Epithelial cell of esophagus (primary cell): ENCODE measurements at regions not wholly inside any gene's neighbourhood (a gene's known extent, or its start where the extent isn't known, plus 50 kb on each side); places are given as distances from the start of the nearest gene placed in this dataset.
"Not testable (repeated sequence)": the region's sequence is repeated elsewhere in the genome, so short reads cannot be mapped to it uniquely, and the experiment has no call there.

Source experiments
- DNase-seq: peaks from one replicate; pipeline ENCODE4 v3.0.0; 2010; ENCODE audit warnings: low read depth
- H3K4me3 ChIP-seq: 2 replicates; pipeline ENCODE4 v1.5.1; 2011; ENCODE audit warnings: mild to moderate bottlenecking, low read length, control low read depth
- TF ChIP-seq, protein P1 (sequence below): IDR thresholded peaks from 2 replicates; pipeline ENCODE4 v1.5.1; 2011; ENCODE audit warnings: low read depth, mild to moderate bottlenecking, low read length, control low read depth, inconsistent platforms; ENCODE audit not compliant: insufficient read depth; ENCODE audit errors: missing control alignments

DNA sequence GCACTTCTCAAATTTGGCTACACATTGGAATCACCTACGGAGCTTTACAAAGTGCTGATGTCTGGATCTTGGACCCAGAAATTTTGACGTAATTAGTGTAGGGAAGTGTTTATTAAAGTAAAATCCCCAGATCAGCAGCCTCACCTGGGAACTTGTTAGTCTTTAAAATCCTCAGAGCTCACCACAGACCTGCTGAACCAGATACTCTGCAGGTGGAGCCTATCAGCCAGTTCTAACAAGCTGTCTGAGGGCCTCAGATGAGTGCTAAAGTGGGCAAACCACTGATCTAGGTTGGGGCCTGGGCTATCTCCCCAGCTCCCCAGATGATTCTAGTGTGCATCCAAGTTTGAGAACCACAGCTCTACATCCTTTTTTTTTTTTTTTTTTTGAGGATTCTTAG, 436.0 kb downstream of the ETS1 start:
- H3K4me3 ChIP-seq = no peak overlapping the region
- peak; percentile 32 for DNase-seq
- TF ChIP-seq, protein P1, sequence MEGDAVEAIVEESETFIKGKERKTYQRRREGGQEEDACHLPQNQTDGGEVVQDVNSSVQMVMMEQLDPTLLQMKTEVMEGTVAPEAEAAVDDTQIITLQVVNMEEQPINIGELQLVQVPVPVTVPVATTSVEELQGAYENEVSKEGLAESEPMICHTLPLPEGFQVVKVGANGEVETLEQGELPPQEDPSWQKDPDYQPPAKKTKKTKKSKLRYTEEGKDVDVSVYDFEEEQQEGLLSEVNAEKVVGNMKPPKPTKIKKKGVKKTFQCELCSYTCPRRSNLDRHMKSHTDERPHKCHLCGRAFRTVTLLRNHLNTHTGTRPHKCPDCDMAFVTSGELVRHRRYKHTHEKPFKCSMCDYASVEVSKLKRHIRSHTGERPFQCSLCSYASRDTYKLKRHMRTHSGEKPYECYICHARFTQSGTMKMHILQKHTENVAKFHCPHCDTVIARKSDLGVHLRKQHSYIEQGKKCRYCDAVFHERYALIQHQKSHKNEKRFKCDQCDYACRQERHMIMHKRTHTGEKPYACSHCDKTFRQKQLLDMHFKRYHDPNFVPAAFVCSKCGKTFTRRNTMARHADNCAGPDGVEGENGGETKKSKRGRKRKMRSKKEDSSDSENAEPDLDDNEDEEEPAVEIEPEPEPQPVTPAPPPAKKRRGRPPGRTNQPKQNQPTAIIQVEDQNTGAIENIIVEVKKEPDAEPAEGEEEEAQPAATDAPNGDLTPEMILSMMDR = no peak

DNA sequence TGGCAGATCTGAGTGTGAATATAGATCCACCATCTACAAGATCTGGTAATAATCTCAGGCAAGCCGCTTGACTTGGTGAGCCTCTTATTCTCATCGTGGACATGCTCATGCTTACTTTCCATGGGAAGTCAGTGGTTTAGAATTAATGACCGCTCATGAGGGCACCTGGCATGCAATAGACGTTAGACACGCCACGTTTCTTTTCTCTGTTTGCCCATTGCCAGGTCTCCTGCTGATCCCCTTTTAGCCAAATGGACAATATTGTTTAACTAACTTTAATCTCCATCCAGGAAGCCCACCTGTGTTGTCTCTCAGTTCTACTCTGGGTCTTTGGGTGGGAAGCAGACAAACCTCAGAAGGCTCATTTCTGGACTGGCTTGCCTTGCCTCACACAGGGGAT, 439.1 kb downstream of the ETS1 start:
- TF ChIP-seq, protein P1 = no peak
- no peak overlapping the region for H3K4me3 ChIP-seq
- DNase-seq = no peak

DNA sequence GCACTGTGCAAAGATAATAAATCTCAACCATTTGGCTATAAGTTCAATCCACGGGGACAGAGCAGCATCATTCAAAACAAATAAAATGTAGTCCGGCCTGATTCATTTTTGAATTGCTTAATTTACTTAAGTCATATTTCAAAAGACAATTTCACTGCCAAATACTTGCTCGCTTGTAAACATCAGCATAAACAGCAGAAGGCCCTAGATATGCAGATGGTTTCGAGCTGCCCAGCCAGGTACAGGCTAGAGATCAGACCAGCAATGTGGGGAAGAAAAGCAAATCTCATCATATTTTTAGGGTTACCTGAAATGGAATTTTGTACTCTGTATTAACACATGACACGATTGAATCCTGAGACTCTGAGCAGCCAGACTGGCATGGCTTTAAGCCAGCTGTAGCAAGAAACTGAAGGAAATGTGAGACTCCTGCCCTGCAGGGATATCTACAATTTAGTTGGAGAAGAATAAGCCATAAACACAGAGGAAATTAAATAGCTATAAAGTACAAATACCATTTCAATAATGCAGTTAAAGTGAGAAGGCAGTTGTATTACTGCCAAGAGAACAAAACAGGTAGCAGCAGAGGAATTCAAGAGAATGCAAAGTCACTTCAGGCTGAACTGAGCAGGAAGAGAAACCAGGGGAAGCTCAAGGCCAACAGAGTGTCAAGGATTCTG, 440.3 kb downstream of the ETS1 start:
- H3K4me3 ChIP-seq = no peak overlapping the region
- TF ChIP-seq, protein P1 = no peak
- peak; percentile 59 for DNase-seq

DNA sequence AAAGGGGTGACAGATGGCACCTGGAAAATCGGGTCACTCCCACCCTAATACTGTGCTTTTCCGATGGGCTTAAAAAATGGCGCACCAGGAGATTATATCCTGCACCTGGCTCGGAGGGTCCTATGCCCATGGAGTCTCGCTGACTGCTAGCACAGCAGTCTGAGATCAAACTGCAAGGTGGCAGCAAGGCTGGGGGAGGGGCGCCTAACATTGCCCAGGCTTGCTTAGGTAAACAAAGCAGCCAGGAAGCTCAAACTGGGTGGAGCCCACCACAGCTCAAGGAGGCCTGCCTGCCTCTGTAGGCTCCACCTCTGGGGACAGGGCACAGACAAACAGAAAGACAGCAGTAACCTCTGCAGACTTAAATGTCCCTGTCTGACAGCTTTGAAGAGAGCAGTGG, 447.1 kb downstream of the ETS1 start:
- not testable (repeated sequence) for DNase-seq, H3K4me3 ChIP-seq

DNA sequence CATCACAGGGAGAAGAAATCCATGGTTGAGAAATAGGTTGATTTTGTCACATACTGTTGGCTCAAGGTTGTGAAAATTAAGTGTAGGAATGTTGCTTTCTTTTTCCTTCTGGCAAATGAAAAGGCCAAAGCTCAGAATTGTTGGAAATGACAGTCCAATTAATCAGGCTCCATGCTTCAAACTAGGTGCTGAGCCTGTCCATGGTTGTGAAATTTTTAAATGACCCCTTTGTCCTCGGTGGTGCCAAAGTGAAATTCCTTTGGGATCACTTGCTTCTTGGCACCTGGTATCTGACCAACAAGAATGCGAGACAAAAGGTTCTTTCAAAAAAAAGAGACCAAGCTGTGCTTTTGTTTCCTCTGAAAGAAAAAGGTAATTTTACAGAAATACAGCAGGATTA, 451.9 kb downstream of the ETS1 start:
- peak; percentile 6 for DNase-seq
- no peak overlapping the region for H3K4me3 ChIP-seq
- TF ChIP-seq, protein P1 = no peak

DNA sequence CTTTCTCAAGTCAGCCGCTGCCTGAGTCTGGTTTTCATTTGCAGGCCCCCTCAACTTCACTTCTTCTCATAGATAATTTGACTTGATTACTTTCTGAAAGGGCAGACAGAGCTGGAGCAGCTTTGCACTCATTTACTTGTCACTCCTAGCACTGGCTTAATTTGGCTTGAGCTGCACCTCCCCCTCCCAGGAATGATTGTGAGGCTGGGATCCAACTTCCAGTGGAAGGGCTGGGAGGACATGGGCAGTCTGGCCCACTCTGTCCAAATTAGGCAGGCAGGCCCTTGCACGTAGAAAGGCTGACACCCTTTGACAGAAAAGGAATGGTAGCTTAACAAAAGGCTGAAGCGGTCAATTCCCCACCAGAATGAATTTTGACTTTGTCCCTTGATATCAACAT, 453.9 kb downstream of the ETS1 start:
- no peak for DNase-seq
- TF ChIP-seq, protein P1 = no peak
- no peak overlapping the region for H3K4me3 ChIP-seq

DNA sequence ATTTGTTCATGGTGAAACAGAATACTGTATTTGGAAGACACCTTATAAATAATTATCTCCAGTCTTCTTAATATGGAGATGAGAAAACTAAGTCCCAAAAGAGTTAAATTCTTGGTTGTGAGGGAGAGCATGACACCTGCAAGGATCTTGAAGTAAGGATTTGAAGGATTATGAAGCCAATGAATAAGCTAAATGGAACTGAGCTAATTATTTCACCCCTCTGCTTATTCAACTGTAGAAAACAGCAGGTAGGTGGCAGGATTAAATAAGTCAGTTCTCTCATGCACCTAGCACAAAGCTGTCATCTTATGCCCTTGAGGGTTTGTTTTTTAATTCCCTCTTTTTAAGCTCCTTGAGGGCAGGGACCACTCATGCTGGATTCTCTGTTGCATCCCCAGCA, 457.3 kb downstream of the ETS1 start:
- TF ChIP-seq, protein P1 = no peak
- no peak for DNase-seq
- no peak overlapping the region for H3K4me3 ChIP-seq
